ENCODE measurements at regions not wholly inside any gene's neighbourhood (a gene's known extent, or its start where the extent isn't known, plus 50 kb on each side); places are given as distances from the start of the nearest gene placed in this dataset.

GRCh38 chr10:65798133-65798532, 1127.7 kb upstream of the LRRTM3 start:
- intact Hi-C loops (cut with DNase I), result no loop called here
- DNase-seq (ENCODE audit: low spot score), result no peak

GRCh38 chr10:65802391-65802790, 1123.4 kb upstream of the LRRTM3 start:
- DNase-seq (ENCODE audit: low spot score), result no peak
- intact Hi-C loops (cut with DNase I), result no loop called here

GRCh38 chr10:65805511-65805910, 1120.3 kb upstream of the LRRTM3 start:
- intact Hi-C loops (cut with DNase I), result no loop called here
- DNase-seq (ENCODE audit: low spot score), result no peak

- intact Hi-C loops (cut with DNase I), result no loop called here
- DNase-seq (ENCODE audit: low spot score), result no peak
Measured at GRCh38 chr10:65805993-65806392, 1119.8 kb upstream of the LRRTM3 start.

- intact Hi-C loops (cut with DNase I), result no loop called here
Measured at GRCh38 chr10:65808687-65809333, 1117.0 kb upstream of the LRRTM3 start.

GRCh38 chr10:65811931-65812525, 1113.8 kb upstream of the LRRTM3 start:
- intact Hi-C loops (cut with DNase I), result no loop called here
- no peak for DNase-seq (ENCODE audit: low spot score)

More at GRCh38 chr10:65808687-65809333, 1117.0 kb upstream of the LRRTM3 start:
- no peak for DNase-seq (ENCODE audit: low spot score)

- DNase-seq (ENCODE audit: low spot score), result no peak
- intact Hi-C loops (cut with DNase I), result no loop called here
Measured at GRCh38 chr10:65816536-65816935, 1109.3 kb upstream of the LRRTM3 start.

GRCh38 chr10:65818990-65819389, 1106.8 kb upstream of the LRRTM3 start:
- DNase-seq (ENCODE audit: low spot score), result no peak

GRCh38 chr10:65827359-65827758, 1098.5 kb upstream of the LRRTM3 start:
- intact Hi-C loops (cut with DNase I), result no loop called here
- DNase-seq (ENCODE audit: low spot score), result no peak

More at GRCh38 chr10:65818990-65819389, 1106.8 kb upstream of the LRRTM3 start:
- intact Hi-C loops (cut with DNase I), result no loop called here

GRCh38 chr10:65838811-65839210, 1087.0 kb upstream of the LRRTM3 start:
- DNase-seq (ENCODE audit: low spot score), result no peak
- intact Hi-C loops (cut with DNase I), result no loop called here

- intact Hi-C loops (cut with DNase I), result no loop called here
Measured at GRCh38 chr10:65843203-65843602, 1082.6 kb upstream of the LRRTM3 start.

GRCh38 chr10:65845916-65846315, 1079.9 kb upstream of the LRRTM3 start:
- intact Hi-C loops (cut with DNase I), result no loop called here
- DNase-seq (ENCODE audit: low spot score), result no peak

More at GRCh38 chr10:65843203-65843602, 1082.6 kb upstream of the LRRTM3 start:
- no peak for DNase-seq (ENCODE audit: low spot score)

GRCh38 chr10:65846541-65846940, 1079.3 kb upstream of the LRRTM3 start:
- DNase-seq (ENCODE audit: low spot score), result no peak
- intact Hi-C loops (cut with DNase I), result no loop called here

- intact Hi-C loops (cut with DNase I), result no loop called here
- DNase-seq (ENCODE audit: low spot score), result no peak
Measured at GRCh38 chr10:65846949-65847348, 1078.9 kb upstream of the LRRTM3 start.

GRCh38 chr10:65847436-65848230, 1078.2 kb upstream of the LRRTM3 start:
- DNase-seq (ENCODE audit: low spot score), result no peak
- intact Hi-C loops (cut with DNase I), result no loop called here

- no peak for DNase-seq (ENCODE audit: low spot score)
- intact Hi-C loops (cut with DNase I), result no loop called here
Measured at GRCh38 chr10:65858841-65859240, 1067.0 kb upstream of the LRRTM3 start.

GRCh38 chr10:65861249-65861648, 1064.6 kb upstream of the LRRTM3 start:
- intact Hi-C loops (cut with DNase I), result no loop called here
- DNase-seq (ENCODE audit: low spot score), result no peak
